Femur (tissue), 1 donor: ENCODE measurements at regions not wholly inside any gene's neighbourhood (a gene's known extent, or its start where the extent isn't known, plus 50 kb on each side); places are given as distances from the start of the nearest gene placed in this dataset.

ENCODE experiments used
- DNase-seq: peaks from one replicate; pipeline ENCODE4 v3.0.0-alpha.2; 2017

DNA sequence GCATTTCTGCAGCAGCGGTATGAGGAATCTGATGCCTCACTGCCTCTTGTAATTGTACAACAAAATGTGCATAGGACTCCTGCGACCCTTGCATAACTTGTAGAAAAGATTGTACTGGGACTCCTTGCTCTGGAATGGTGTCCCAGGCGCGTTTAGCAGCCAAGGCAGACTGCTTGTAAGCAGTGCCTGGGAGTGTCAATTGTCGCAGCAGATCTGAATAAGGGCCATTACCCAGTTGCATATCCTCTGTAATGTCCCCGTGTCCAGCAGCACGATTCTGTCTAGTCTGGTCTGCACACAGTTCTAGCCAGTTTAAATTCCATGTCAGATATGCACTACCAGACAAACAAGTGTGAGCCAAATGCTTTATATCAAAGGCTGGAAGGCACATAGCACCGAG lies 70.7 kb upstream of the BTN3A2 start:
- DNase-seq, result no peak

DNA sequence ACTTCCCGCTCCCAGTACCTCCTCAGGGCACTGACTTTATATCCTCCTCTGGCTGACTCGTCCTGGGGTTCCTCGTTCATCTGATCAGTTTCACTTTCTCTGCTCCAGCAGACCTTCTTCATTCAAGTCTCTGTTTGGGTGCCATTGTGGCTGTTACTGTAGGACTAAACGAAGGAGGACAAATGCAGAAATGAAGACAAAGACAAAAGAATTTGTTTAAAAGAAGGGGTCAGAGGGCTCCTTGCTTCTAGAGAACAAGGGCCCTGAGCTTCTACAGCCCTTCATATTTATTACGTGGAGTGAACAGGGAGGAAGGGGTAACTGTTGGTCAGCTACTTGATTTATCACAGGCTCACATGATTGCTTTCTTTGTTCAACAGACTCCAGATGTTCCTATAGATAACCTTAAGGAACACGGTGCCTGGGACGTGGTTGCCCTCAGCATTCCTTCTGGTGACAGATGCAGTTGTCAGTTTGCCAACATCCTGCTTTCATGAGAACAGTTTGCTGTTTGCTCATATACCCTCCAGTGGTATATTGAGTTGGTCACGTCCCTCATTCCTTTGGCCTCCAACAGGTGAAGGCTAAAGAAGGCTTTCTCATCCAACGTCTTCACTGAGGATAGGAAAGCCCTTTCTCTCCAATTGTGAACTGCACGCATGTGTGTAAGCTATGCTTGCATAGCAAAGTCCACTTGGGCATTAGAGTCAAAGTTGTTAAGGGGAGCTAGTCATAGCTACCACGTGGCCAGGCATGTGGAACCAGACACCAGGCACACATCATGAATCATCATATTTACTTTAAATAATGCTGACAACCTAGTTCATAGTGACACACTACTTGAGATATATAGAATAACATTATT lies 69.1 kb upstream of the BTN3A2 start:
- DNase-seq, result no peak

DNA sequence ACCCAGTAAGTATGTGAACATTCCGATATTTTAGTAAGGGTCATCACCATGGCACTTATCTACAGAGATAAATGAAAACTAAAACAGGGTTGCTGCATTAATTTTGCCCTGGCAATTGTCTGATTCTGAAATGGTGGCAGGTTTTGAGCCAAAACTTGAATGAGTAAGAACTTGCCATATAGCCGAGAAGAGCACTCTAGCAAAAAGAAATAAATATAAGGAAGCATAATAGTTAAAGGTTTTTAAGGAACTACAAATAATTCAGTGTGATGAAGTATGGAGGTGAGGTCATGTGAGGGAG lies 68.5 kb upstream of the BTN3A2 start:
- no peak for DNase-seq

GRCh38 chr6:26296857-26297648 lies 67.9 kb upstream of the BTN3A2 start:
- no peak for DNase-seq

DNA sequence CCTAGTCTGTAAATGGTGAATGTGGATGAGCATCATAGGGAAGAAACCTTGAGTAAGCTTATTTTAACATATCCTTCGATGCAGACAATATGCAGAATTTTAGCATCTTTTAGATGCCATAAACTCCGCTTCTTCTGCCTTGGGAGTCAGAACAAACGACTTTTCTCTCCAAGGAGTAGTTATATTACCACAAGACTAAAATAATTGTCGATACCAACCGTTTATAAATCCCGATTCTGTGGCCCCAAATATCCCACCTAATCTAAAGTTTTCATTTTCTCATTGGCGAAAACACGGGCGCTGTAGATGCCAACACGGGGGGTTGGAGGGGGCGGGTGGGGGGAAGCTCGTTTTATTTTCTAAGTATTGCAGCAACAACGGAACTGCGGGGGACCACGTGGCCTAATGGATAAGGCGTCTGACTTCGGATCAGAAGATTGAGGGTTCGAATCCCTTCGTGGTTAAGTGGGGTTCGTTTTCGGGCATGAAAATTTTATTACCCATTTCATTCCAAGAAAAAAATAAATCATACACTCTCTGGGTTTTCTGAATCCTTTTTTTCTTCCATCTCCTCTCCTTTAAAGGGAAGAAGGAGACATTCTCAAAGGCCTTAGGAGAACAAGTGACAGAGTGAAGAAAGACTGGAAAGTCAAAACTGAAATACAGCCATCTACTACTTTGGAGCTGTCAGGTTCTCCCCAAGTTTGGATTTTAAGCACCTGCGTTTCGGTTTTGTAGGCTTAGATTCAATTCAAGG lies 65.5 kb upstream of the BTN3A2 start:
- no peak for DNase-seq

- DNase-seq, result no peak
These were observed 65.0 kb upstream of the BTN3A2 start for GRCh38 chr6:26300043-26300331.

GRCh38 chr6:26300359-26300758 lies 64.6 kb upstream of the BTN3A2 start:
- DNase-seq, result no peak

DNA sequence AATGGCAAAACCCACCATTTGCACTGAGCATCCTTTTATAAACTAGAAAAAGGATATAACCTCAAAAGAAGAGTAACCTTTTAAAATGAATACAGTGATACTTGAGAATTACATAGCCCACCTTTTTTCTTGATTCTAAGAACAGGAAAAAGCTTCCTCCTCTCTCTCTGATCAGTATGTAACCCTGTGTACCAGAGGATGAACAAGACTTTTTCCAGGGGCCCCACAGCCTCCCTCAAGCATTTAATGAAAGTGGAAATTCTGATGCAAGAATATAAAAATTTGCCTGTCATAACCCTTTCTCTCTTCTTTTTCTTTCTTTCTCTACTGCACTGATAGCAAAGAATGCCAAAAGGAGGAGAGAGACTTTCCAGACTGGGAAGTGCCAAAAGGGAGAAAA lies 64.2 kb upstream of the BTN3A2 start:
- DNase-seq, result no peak

DNA sequence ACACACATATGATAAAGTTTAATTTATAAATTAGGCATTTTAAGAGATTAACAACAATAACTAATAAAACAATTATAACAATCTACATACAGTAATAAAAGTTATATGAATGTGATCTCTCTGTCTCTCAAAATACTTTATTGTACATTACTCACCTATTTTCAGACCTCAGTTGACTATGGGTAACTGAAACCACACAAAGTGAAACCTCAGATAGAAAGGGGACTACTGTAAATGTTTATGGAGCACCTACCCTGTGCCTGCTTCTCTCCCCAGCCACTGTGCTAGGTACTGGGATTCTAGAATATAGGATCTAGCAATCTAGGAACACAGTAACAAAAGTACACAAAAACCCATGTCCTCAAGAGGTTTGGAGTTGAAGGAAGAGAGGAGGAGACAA lies 63.4 kb upstream of the BTN3A2 start:
- no peak for DNase-seq

- no peak for DNase-seq
These were observed 61.9 kb upstream of the BTN3A2 start for GRCh38 chr6:26302941-26303559.

DNA sequence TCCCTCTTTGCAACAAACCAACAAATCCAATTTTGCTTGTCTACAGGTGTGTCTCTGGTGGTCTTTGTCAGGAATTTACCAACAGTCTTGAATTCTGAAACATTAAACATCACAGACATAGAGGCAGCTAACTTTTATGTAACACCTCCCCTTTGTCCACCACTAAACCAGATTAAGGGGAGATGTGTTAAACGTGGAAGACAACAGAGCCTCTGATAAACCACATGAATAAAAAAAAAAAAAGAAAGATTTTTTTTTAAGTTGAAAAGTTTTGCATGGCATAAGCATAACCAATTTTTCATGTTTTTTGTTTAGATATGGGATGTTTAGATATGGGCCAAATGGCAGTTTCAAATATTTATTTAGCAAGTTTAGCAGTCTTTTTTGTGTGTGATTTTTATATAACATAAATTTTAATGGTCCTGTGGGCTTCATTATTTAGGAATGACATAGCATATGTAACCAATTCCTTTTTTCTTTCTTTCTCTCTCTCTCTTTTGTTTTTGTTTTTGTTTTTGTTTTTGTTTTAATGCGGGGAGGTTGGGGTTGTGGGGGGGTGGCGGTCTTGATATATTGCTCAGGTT lies 60.7 kb upstream of the BTN3A2 start:
- DNase-seq, result no peak

DNA sequence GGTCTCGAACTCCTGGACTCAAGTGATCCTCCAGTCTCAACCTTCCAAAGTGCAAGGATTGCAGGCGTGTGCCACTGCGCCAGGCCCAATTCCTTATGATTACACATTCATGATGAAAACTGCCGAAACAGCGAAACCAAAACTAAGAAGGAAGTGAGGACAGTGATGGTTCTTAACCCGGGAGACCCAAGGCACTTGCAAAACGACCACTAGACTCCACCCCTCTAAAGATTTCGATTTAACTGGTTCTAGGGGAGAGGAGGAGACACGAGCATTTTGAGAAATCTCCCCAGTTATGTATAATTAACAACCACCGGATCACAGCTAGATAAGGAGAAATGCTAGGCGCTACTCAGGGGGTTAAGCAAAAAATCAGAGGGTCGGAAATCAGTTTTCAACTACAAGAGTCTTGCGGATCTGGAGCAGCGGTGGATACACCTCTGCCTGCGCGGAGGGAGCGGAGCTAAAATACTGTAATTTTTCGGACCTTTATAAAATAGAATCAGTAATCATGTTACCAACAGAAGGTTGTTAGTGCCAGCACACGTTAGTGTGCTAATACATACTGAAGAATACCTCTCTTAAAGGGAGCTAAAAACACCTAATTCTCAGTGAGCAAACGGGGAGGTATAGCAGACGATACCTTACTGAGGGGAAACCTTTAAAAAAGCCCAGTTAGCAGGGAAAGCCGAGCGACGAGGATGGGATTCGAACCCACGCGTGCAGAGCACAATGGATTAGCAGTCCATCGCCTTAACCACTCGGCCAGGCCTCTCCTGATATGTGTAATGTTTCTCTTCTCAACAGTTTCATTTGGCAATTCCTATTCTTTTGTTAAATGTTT lies 60.0 kb upstream of the BTN3A2 start:
- DNase-seq, result peak; percentile 83

- DNase-seq, result no peak
These were observed 59.4 kb upstream of the BTN3A2 start for GRCh38 chr6:26305641-26305969.

DNA sequence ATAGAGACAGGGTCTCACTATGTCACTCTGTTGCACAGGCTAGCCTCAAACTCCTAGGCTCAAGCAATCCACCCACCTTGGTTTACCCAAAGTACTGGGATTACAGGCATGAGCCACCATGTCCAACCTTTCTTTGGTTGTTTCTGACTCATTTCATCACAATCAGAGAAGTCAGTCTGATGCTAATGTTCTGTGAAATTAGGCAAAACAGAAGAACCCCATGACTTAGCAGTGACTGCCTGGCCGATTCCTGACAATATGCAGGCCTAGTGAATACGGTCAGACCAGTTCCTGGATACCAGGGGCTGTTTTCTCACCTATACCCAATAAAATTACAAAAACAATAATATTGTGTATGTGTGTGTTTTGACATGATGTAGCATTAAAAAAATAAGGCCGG lies 58.8 kb upstream of the BTN3A2 start:
- no peak for DNase-seq

GRCh38 chr6:26307850-26308249 lies 57.1 kb upstream of the BTN3A2 start:
- DNase-seq, result no peak

GRCh38 chr6:26309731-26310142 lies 55.3 kb upstream of the BTN3A2 start:
- no peak for DNase-seq

DNA sequence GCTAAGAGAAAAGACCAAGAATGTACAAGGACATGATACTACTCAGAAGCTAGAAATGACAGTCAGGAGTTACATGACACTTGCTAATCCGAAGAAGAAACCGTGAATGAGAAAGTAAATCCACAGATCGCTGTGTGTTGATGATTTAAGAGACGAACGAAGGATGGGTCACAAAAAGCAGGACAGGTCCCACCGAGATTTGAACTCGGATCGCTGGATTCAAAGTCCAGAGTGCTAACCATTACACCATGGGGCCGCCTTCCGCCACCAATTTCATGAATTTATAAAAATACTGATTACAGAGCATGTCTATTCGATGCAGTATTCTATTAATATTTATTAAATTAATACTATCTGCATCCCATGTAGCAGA lies 54.0 kb upstream of the BTN3A2 start:
- DNase-seq, result peak; percentile 42

DNA sequence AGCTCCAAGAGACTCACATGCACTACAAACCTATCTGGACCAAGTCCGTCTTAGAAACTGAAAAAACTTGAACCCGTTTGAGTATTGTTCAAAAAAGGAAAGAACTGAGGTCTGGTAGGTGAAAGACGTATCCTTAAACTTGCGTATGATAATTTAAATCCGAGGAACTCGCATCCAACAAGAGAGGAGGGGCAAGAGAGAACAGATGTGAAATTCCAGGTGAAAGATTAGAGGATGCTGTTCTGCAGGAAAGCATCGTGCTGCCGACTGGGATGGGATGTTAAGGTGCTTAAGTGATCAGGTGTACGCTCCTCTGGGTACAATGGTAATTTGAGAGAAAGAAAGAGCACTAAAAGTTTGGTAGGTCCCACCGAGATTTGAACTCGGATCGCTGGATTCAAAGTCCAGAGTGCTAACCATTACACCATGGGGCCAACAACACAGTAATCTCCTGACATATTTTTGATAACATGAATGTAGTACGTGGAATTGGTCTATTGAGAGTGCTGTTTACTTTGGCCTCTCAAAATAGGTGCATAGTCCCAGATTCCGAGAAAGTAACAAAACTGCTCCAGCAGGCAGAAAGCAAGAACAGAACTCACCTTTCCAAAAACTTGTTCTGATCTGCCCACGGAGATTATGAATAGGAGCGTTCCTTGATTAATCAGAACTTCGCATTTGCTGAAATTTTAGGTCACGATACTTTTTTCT lies 53.5 kb upstream of the BTN3A2 start:
- DNase-seq, result peak; percentile 56

- DNase-seq, result no peak
These were observed 52.9 kb upstream of the BTN3A2 start for GRCh38 chr6:26312096-26312463.

DNA sequence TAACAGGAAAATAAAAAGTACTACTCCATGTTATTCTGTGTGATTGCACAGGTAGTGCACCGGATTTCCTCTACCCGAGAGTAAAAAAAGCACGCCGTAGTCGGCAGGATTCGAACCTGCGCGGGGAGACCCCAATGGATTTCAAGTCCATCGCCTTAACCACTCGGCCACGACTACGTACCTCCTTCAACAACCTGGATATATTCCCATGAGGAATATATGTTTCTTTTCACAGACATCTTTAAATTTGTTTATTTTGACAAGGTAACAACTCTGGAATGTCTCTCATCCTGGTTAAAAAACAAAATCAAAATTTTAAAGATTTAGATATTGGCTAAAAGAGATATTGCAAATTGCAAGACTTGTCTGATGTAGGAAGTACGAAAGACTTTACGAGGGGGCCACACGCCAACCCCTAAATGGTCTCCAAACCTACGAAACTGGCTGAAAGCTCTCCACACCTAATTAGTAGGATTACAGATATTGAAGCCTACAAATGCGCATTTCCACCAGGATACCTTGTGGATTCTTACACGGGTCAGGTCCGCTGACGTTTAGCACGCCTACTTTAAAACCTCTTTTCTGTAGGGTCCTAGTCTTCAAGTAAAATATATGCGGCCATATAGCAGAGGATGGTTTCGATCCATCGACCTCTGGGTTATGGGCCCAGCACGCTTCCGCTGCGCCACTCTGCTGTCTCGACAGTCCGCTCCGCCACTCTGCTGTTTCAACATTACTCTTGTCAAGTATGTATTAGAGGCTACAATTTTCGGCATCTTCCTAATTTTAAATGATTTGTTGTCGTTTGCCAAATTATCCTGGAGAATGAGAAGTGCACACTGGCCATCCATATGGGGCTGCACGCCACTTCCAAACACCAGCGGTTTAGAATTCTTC lies 52.2 kb upstream of the BTN3A2 start:
- DNase-seq, result peak; percentile 91
